ENCODE measurements at regions not wholly inside any gene's neighbourhood (a gene's known extent, or its start where the extent isn't known, plus 50 kb on each side); places are given as distances from the start of the nearest gene placed in this dataset.

DNA sequence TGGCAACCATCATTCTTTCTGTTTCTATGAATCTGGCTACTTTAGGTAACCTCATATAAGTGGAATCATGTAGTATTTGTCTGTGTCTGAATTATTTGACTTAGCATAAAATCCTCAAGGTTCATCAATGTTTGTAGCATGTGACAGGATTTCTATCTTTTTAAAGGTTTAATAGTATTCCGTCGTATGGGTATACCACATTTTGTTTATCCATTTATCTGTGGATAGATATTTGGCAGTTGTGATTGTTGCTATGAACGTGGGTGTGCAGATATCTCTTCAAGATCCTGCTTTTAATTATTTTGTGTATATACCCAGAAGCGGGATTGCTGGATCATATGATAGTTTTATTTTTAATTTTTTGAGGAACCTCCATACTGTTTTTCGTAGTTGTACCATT lies 421.7 kb downstream of the PCNX1 start:
- Mint-ChIP-seq H3K9me3 (no peaks in the 10 kb centered on the region), H3K36me3 (peaks cover 18% of the 10 kb centered on the region), H3K4me1 (ENCODE audit: unreplicated experiment) (peaks cover 31% of the 10 kb centered on the region), H3K27me3 (no peaks in the 10 kb centered on the region), H3K4me3 (no peak overlapping the region), H3K27ac (no peak overlapping the region)
- no peak for TF ChIP-seq CTCF (conservative IDR thresholded peaks at IDR 0.05)
- no peak for DNase-seq (ENCODE audit: extremely low spot score, unreplicated experiment)

- no peak for TF ChIP-seq CTCF (conservative IDR thresholded peaks at IDR 0.05)
- H3K27me3 Mint-ChIP-seq = no peaks in the 10 kb centered on the region
- H3K4me1 Mint-ChIP-seq (ENCODE audit: unreplicated experiment) = peaks cover 11% of the 10 kb centered on the region
- H3K27ac Mint-ChIP-seq = no peak overlapping the region
- H3K36me3 Mint-ChIP-seq = peaks cover 18% of the 10 kb centered on the region
- no peak for DNase-seq (ENCODE audit: extremely low spot score, unreplicated experiment)
- no peaks in the 10 kb centered on the region for H3K9me3 Mint-ChIP-seq
- no peak overlapping the region for H3K4me3 Mint-ChIP-seq
These were observed 424.1 kb downstream of the PCNX1 start for GRCh38 chr14:71331403-71331802.

- H3K27ac Mint-ChIP-seq = no peak overlapping the region
- no peaks in the 10 kb centered on the region for H3K9me3 Mint-ChIP-seq
- H3K4me1 Mint-ChIP-seq (ENCODE audit: unreplicated experiment) = peaks cover 11% of the 10 kb centered on the region
- no peak overlapping the region for H3K4me3 Mint-ChIP-seq
- no peaks in the 10 kb centered on the region for H3K27me3 Mint-ChIP-seq
- no peak for DNase-seq (ENCODE audit: extremely low spot score, unreplicated experiment)
- no peak for TF ChIP-seq CTCF (conservative IDR thresholded peaks at IDR 0.05)
- peaks cover 18% of the 10 kb centered on the region for H3K36me3 Mint-ChIP-seq
These were observed 425.2 kb downstream of the PCNX1 start for GRCh38 chr14:71332476-71332875.

DNA sequence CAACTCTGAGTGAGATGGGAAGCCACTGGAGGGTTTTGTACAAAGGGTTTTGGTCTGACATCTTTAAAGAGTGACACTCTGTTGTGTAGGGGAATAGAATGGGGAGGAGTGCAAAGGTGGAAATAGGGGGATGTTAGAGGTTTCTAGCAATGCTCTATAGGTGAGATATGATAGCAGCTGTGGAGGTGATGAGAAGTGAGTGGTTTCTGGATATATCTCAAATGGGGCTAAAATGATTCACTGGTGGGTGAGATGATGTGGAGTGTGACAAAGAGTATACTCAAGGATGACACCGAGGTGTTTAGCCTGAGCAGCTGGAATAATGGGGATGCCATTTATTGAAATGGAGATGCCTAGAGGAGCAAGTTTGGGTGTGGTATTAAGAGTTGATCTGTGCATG lies 426.4 kb downstream of the PCNX1 start:
- H3K9me3 Mint-ChIP-seq = peaks cover 5% of the 10 kb centered on the region
- H3K36me3 Mint-ChIP-seq = peaks cover 20% of the 10 kb centered on the region
- no peak overlapping the region for H3K4me3 Mint-ChIP-seq
- DNase-seq (ENCODE audit: extremely low spot score, unreplicated experiment) = no peak
- no peaks in the 10 kb centered on the region for H3K27me3 Mint-ChIP-seq
- peaks cover 16% of the 10 kb centered on the region for H3K4me1 Mint-ChIP-seq (ENCODE audit: unreplicated experiment)
- no peak overlapping the region for H3K27ac Mint-ChIP-seq
- TF ChIP-seq CTCF (conservative IDR thresholded peaks at IDR 0.05) = no peak

DNA sequence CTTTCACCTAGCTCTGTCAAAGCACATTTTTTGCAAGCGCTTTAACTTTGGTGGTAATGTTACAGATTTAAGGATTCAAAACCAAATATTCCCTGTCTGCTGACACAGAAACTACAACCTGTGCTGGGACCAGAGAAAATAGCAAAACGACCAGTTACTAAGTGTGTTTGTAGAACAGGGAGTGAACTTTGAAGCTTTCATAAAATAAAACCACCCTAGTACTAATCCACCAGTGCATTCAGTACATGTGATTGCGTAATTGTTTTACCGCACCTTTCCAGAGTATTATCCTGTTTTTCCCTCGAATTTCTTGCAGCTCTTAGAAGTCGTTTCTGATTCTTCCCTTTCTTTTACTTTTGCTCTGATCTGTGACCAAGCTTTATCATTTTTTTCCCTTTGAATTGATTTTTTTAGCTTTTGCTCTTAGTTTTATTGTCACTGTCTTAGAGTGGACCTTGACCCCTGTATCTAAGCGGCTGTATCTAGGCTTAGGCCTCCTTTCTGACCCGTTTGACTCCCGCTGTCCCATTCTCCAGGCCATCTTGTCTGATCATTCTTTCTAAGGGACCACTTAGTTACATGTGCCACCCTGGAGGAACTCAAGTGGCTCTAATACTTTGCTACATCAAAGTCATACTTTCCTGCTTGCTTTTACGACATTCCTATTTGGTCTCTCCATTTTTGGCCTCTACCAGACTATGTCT lies 429.4 kb downstream of the PCNX1 start:
- DNase-seq (ENCODE audit: extremely low spot score, unreplicated experiment) = no peak
- H3K9me3 Mint-ChIP-seq = peaks cover 5% of the 10 kb centered on the region
- no peak overlapping the region for H3K4me3 Mint-ChIP-seq
- peaks cover 17% of the 10 kb centered on the region for H3K4me1 Mint-ChIP-seq (ENCODE audit: unreplicated experiment)
- TF ChIP-seq CTCF (conservative IDR thresholded peaks at IDR 0.05) = no peak
- H3K27me3 Mint-ChIP-seq = no peaks in the 10 kb centered on the region
- H3K27ac Mint-ChIP-seq = peak overlapping the region; percentile 3
- peaks cover 10% of the 10 kb centered on the region for H3K36me3 Mint-ChIP-seq

Measured in type B pancreatic cell (in vitro differentiated cells).